Panc1 (cell line): ENCODE measurements at regions not wholly inside any gene's neighbourhood (a gene's known extent, or its start where the extent isn't known, plus 50 kb on each side); places are given as distances from the start of the nearest gene placed in this dataset.

Experiments
- CTCF ChIP-seq: fragments of 450-650 bp; IDR thresholded peaks from 2 replicates; pipeline ENCODE4 v1.5.1; 2017; ENCODE audit warnings: mild to moderate bottlenecking
- POLR2AphosphoS5 ChIP-seq: IDR thresholded peaks from 2 replicates; pipeline ENCODE4 v1.6.1; 2012; ENCODE audit warnings: mild to moderate bottlenecking, low read depth, low read length, moderate library complexity
- REST ChIP-seq, 2 experiments: IDR thresholded peaks; 2 replicates each; pipeline ENCODE4 v1.6.1; 2011 to 2012; ENCODE audit warnings: low read depth in 2 of 2, control low read depth in 1 of 2, low read length in 1 of 2, mild to moderate bottlenecking in 1 of 2, moderate library complexity in 1 of 2; ENCODE audit not compliant: insufficient read depth in 1 of 2
- SIN3A ChIP-seq: IDR thresholded peaks from 2 replicates; pipeline ENCODE4 v1.6.1; 2012; ENCODE audit warnings: low read depth, mild to moderate bottlenecking, low read length, moderate library complexity, borderline replicate concordance; ENCODE audit not compliant: insufficient read depth
- TCF7L2 ChIP-seq: IDR thresholded peaks from 2 replicates; pipeline ENCODE4 v1.6.1; 2011; ENCODE audit warnings: mild to moderate bottlenecking, low read depth, low read length, inconsistent platforms

GRCh38 chr14:76701981-76702380, 59.3 kb upstream of the VASH1 start:
- TF ChIP-seq CTCF = no peak
- TF ChIP-seq TCF7L2 = no peak
- TF ChIP-seq REST (IDR thresholded peaks at IDR 0.05; ENCODE audit: insufficient read depth in 1 of 2, low read depth in 2 of 2, low read length in 1 of 2) = no peak
- TF ChIP-seq POLR2AphosphoS5 = no peak
- no peak for TF ChIP-seq SIN3A
